DOHH2 (cell line): ENCODE measurements at regions not wholly inside any gene's neighbourhood (a gene's known extent, or its start where the extent isn't known, plus 50 kb on each side); places are given as distances from the start of the nearest gene placed in this dataset.

ENCODE experiments used
- EZH2phosphoT487 ChIP-seq: fragments of 200-600 bp; sonication (generic); IDR thresholded peaks from 2 replicates; pipeline ENCODE4 v1.6.1; 2017; ENCODE audit warnings: borderline replicate concordance, mild to moderate bottlenecking, antibody characterized with exemption, low read length, moderate library complexity, mixed read lengths
- TF ChIP-seq, protein P1 (sequence below): fragments of 200-600 bp; sonication (generic); IDR thresholded peaks from one replicate; pipeline ENCODE4 v1.5.1; 2014; ENCODE audit warnings: antibody characterized with exemption, mild to moderate bottlenecking, low read depth, low read length; ENCODE audit not compliant: poor library complexity, severe bottlenecking

DNA sequence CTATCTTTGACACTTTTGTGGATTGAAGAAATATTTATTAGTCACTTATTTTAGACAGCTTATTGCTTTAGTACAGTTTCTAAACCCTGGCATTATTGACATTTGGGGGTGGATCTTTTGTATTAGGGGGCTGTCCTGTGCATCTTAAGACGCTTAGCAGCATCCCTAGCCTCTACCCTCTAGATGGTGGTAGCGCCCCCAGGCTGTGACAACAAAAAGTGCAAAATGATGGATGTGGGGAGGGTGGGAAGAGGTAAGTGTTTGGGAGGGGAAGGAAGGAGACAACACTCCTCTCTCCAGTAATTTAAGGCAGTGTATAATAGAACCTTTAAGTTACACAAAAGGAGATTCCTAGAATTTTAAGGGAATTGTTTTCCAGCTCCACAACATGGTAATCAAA lies 1210.6 kb downstream of the C4orf33 start:
- TF ChIP-seq, protein P1, sequence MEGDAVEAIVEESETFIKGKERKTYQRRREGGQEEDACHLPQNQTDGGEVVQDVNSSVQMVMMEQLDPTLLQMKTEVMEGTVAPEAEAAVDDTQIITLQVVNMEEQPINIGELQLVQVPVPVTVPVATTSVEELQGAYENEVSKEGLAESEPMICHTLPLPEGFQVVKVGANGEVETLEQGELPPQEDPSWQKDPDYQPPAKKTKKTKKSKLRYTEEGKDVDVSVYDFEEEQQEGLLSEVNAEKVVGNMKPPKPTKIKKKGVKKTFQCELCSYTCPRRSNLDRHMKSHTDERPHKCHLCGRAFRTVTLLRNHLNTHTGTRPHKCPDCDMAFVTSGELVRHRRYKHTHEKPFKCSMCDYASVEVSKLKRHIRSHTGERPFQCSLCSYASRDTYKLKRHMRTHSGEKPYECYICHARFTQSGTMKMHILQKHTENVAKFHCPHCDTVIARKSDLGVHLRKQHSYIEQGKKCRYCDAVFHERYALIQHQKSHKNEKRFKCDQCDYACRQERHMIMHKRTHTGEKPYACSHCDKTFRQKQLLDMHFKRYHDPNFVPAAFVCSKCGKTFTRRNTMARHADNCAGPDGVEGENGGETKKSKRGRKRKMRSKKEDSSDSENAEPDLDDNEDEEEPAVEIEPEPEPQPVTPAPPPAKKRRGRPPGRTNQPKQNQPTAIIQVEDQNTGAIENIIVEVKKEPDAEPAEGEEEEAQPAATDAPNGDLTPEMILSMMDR = no peak
- no peak for TF ChIP-seq EZH2phosphoT487
